ENCODE measurements at regions not wholly inside any gene's neighbourhood (a gene's known extent, or its start where the extent isn't known, plus 50 kb on each side); places are given as distances from the start of the nearest gene placed in this dataset.

GRCh38 chr11:103625624-103625965 lies 410.8 kb upstream of the DDI1 start:
- DNase-seq, result no peak

- no peak for DNase-seq
These were observed 408.3 kb upstream of the DDI1 start for GRCh38 chr11:103628121-103628520.

- no peak for DNase-seq
These were observed 404.6 kb upstream of the DDI1 start for GRCh38 chr11:103631841-103632240.

- DNase-seq, result no peak
These were observed 403.2 kb upstream of the DDI1 start for GRCh38 chr11:103633068-103633788.

- DNase-seq, result no peak
These were observed 402.4 kb upstream of the DDI1 start for GRCh38 chr11:103633819-103634590.

- DNase-seq, result no peak
These were observed 400.2 kb upstream of the DDI1 start for GRCh38 chr11:103636232-103636631.

GRCh38 chr11:103637295-103637694 lies 399.1 kb upstream of the DDI1 start:
- DNase-seq, result no peak

- no peak for DNase-seq
These were observed 398.6 kb upstream of the DDI1 start for GRCh38 chr11:103637831-103638230.

- DNase-seq, result no peak
These were observed 391.8 kb upstream of the DDI1 start for GRCh38 chr11:103644676-103645075.

- DNase-seq, result no peak
These were observed 388.4 kb upstream of the DDI1 start for GRCh38 chr11:103648054-103648453.

GRCh38 chr11:103648670-103649400 lies 387.6 kb upstream of the DDI1 start:
- no peak for DNase-seq

- DNase-seq, result no peak
These were observed 387.0 kb upstream of the DDI1 start for GRCh38 chr11:103649401-103649895.

GRCh38 chr11:103650330-103650729 lies 386.1 kb upstream of the DDI1 start:
- DNase-seq, result no peak

- no peak for DNase-seq
These were observed 385.0 kb upstream of the DDI1 start for GRCh38 chr11:103651341-103651998.

GRCh38 chr11:103652013-103652412 lies 384.4 kb upstream of the DDI1 start:
- DNase-seq, result no peak

- no peak for DNase-seq
These were observed 380.1 kb upstream of the DDI1 start for GRCh38 chr11:103656382-103656781.

GRCh38 chr11:103659206-103659618 lies 377.2 kb upstream of the DDI1 start:
- DNase-seq, result no peak

- DNase-seq, result no peak
These were observed 376.7 kb upstream of the DDI1 start for GRCh38 chr11:103659743-103660142.

GRCh38 chr11:103661185-103661584 lies 375.3 kb upstream of the DDI1 start:
- DNase-seq, result no peak

GRCh38 chr11:103661991-103662390 lies 374.4 kb upstream of the DDI1 start:
- DNase-seq, result no peak

- no peak for DNase-seq
These were observed 373.6 kb upstream of the DDI1 start for GRCh38 chr11:103662880-103663279.

GRCh38 chr11:103668859-103669258 lies 367.6 kb upstream of the DDI1 start:
- DNase-seq, result no peak

- no peak for DNase-seq
These were observed 365.2 kb upstream of the DDI1 start for GRCh38 chr11:103671143-103671651.
